ENCODE measurements at regions not wholly inside any gene's neighbourhood (a gene's known extent, or its start where the extent isn't known, plus 50 kb on each side); places are given as distances from the start of the nearest gene placed in this dataset.

- H3K9me3 Mint-ChIP-seq = no peaks in the 10 kb centered on the region
- no peaks in the 10 kb centered on the region for H3K4me1 Mint-ChIP-seq (ENCODE audit: low read depth)
- Histone ChIP-seq H3K4me1 (ENCODE audit: insufficient read depth, low read length) (no peaks in the 10 kb centered on the region), H3K4me3 (ENCODE audit: low read length) (no peak overlapping the region), H3K27ac (ENCODE audit: low read depth in 1 of 2, low read length in 2 of 2) (no peak overlapping the region), H3K36me3 (ENCODE audit: insufficient read depth, low read length) (no peaks in the 10 kb centered on the region), H3K9me3 (ENCODE audit: control insufficient read depth in 1 of 2, insufficient read depth in 1 of 2, low read length in 2 of 2) (no peaks in the 10 kb centered on the region), H3K27me3 (ENCODE audit: control insufficient read depth in 1 of 2, insufficient read depth in 2 of 2, low read length in 2 of 2) (no peaks in the 10 kb centered on the region)
- intact Hi-C loops (cut with DNase I, micrococcal nuclease) = no loop called here
- peaks cover 7% of the 10 kb centered on the region for H3K27me3 Mint-ChIP-seq
- ATAC-seq (ENCODE audit: poor library complexity) = no peak
- TF ChIP-seq CTCF (IDR thresholded peaks at IDR 0.05) = no peak
- no peak overlapping the region for H3K4me3 Mint-ChIP-seq
- H3K36me3 Mint-ChIP-seq (ENCODE audit: low read depth) = no peaks in the 10 kb centered on the region
- CTCF ChIA-PET = no interaction called here
- no peak overlapping the region for H3K27ac Mint-ChIP-seq
- no peak for DNase-seq
- POLR2A ChIA-PET = no interaction called here
These were observed 897.2 kb downstream of the DIAPH3 start for GRCh38 chr13:59266478-59267063.

GRCh38 chr13:59269476-59269875 is 894.3 kb downstream of the DIAPH3 start:
- Mint-ChIP-seq H3K27ac (no peak overlapping the region), H3K27me3 (peaks cover 17% of the 10 kb centered on the region), H3K9me3 (no peaks in the 10 kb centered on the region), H3K4me1 (ENCODE audit: low read depth) (no peaks in the 10 kb centered on the region), H3K36me3 (ENCODE audit: low read depth) (no peaks in the 10 kb centered on the region), H3K4me3 (no peak overlapping the region)
- Histone ChIP-seq H3K36me3 (ENCODE audit: insufficient read depth, low read length) (no peaks in the 10 kb centered on the region), H3K4me1 (ENCODE audit: insufficient read depth, low read length) (no peaks in the 10 kb centered on the region), H3K27ac (ENCODE audit: low read depth in 1 of 2, low read length in 2 of 2) (no peak overlapping the region), H3K9me3 (ENCODE audit: control insufficient read depth in 1 of 2, insufficient read depth in 1 of 2, low read length in 2 of 2) (no peaks in the 10 kb centered on the region), H3K27me3 (ENCODE audit: control insufficient read depth in 1 of 2, insufficient read depth in 2 of 2, low read length in 2 of 2) (no peaks in the 10 kb centered on the region), H3K4me3 (ENCODE audit: low read length) (no peak overlapping the region)
- ChIA-PET POLR2A (no interaction called here), CTCF (no interaction called here)
- intact Hi-C loops (cut with DNase I, micrococcal nuclease) = no loop called here
- TF ChIP-seq CTCF (IDR thresholded peaks at IDR 0.05) = no peak
- DNase-seq = no peak
- ATAC-seq (ENCODE audit: poor library complexity) = no peak

- ChIA-PET CTCF (no interaction called here), POLR2A (no interaction called here)
- Mint-ChIP-seq H3K27me3 (peaks cover 17% of the 10 kb centered on the region), H3K27ac (no peak overlapping the region), H3K36me3 (ENCODE audit: low read depth) (no peaks in the 10 kb centered on the region), H3K4me1 (ENCODE audit: low read depth) (no peaks in the 10 kb centered on the region), H3K9me3 (no peaks in the 10 kb centered on the region), H3K4me3 (no peak overlapping the region)
- H3K36me3 ChIP-seq (ENCODE audit: insufficient read depth, low read length) = no peaks in the 10 kb centered on the region
- H3K4me3 ChIP-seq (ENCODE audit: low read length) = no peak overlapping the region
- no peak for TF ChIP-seq CTCF (IDR thresholded peaks at IDR 0.05)
- H3K4me1 ChIP-seq (ENCODE audit: insufficient read depth, low read length) = no peaks in the 10 kb centered on the region
- no peaks in the 10 kb centered on the region for H3K27me3 ChIP-seq (ENCODE audit: control insufficient read depth in 1 of 2, insufficient read depth in 2 of 2, low read length in 2 of 2)
- intact Hi-C loops (cut with DNase I, micrococcal nuclease) = no loop called here
- H3K27ac ChIP-seq (ENCODE audit: low read depth in 1 of 2, low read length in 2 of 2) = no peak overlapping the region
- no peak for DNase-seq
- no peak for ATAC-seq (ENCODE audit: poor library complexity)
- no peaks in the 10 kb centered on the region for H3K9me3 ChIP-seq (ENCODE audit: control insufficient read depth in 1 of 2, insufficient read depth in 1 of 2, low read length in 2 of 2)
These were observed 893.4 kb downstream of the DIAPH3 start for GRCh38 chr13:59270327-59270726.

Data from CD4-positive, alpha-beta T cell (primary cell).